LNCaP clone FGC (cell line): ENCODE measurements at regions not wholly inside any gene's neighbourhood (a gene's known extent, or its start where the extent isn't known, plus 50 kb on each side); places are given as distances from the start of the nearest gene placed in this dataset.

Experiments
- DNase-seq: peaks from one replicate; pipeline ENCODE4 v3.0.0-alpha.2; 2011; ENCODE audit warnings: low read depth
- H3K4me3 ChIP-seq: 2 replicates; pipeline ENCODE4 v1.5.1; 2011; ENCODE audit warnings: mild to moderate bottlenecking, low read depth, low read length, control low read depth
- CTCF ChIP-seq: IDR thresholded peaks from 2 replicates; pipeline ENCODE4 v1.5.1; 2012; ENCODE audit warnings: mild to moderate bottlenecking; ENCODE audit not compliant: control insufficient read depth, insufficient read depth; ENCODE audit errors: extremely low read depth

- no peak for TF ChIP-seq CTCF
- DNase-seq, result no peak
- no peak overlapping the region for H3K4me3 ChIP-seq
These were observed 340.8 kb downstream of the PLOD2 start for GRCh38 chr3:145820170-145820569.

- no peak for TF ChIP-seq CTCF
- H3K4me3 ChIP-seq, result no peak overlapping the region
- DNase-seq, result no peak
These were observed 318.6 kb downstream of the PLOD2 start for GRCh38 chr3:145842294-145842902.

GRCh38 chr3:145843561-145843960, 317.4 kb downstream of the PLOD2 start:
- no peak for TF ChIP-seq CTCF
- no peak overlapping the region for H3K4me3 ChIP-seq
- DNase-seq, result no peak

GRCh38 chr3:145849115-145849514, 311.9 kb downstream of the PLOD2 start:
- TF ChIP-seq CTCF, result no peak

GRCh38 chr3:145854499-145854898, 306.5 kb downstream of the PLOD2 start:
- H3K4me3 ChIP-seq, result no peak overlapping the region
- DNase-seq, result no peak
- TF ChIP-seq CTCF, result no peak

More at GRCh38 chr3:145849115-145849514, 311.9 kb downstream of the PLOD2 start:
- no peak overlapping the region for H3K4me3 ChIP-seq
- DNase-seq, result no peak

GRCh38 chr3:145857956-145858355, 303.0 kb downstream of the PLOD2 start:
- no peak overlapping the region for H3K4me3 ChIP-seq
- no peak for TF ChIP-seq CTCF
- no peak for DNase-seq

GRCh38 chr3:145864336-145864735, 296.6 kb downstream of the PLOD2 start:
- no peak for TF ChIP-seq CTCF
- H3K4me3 ChIP-seq, result no peak overlapping the region

More at GRCh38 chr3:145864336-145864735, 296.6 kb downstream of the PLOD2 start:
- no peak for DNase-seq
